ENCODE measurements at regions not wholly inside any gene's neighbourhood (a gene's known extent, or its start where the extent isn't known, plus 50 kb on each side); places are given as distances from the start of the nearest gene placed in this dataset.

DNA sequence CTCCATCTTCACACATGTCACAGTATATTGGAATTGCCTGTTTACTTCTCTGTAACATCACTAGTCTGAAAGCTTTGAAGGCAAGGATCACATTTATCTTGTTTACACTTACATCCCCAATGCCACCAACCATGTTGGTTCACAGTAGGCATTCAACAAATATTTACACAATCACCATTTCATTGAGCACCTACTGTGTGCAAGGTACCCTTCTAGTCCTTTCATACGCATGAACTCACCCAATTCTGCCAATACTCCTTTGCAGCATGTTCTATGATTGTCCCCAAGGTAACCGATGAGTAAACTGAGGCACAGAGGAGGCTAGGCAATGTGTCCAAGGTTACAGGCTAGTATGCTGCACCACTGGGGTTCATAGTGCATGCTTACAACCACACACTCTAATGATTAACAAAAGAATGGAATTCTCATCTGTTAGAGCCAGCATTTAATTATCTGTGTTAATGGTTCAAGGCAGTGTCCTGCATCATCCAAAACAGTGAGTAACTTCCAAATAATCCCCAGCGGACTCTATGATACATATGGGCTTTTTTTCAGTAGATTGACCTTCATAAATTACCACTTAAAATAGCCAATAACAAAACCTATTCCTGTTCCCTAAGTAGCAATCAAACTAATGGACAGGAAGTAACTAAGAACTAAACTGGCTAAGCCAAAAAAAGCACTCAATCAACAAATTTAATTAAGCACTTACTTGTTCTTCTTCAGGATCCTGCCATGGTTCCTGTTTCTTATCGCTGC is 364.5 kb upstream of the XYLT1 start:
- Mint-ChIP-seq H3K27ac (no peak overlapping the region), H3K9me3 (no peaks in the 10 kb centered on the region), H3K27me3 (peaks cover 5% of the 10 kb centered on the region), H3K36me3 (no peaks in the 10 kb centered on the region), H3K4me3 (no peak overlapping the region), H3K4me1 (no peaks in the 10 kb centered on the region)

DNA sequence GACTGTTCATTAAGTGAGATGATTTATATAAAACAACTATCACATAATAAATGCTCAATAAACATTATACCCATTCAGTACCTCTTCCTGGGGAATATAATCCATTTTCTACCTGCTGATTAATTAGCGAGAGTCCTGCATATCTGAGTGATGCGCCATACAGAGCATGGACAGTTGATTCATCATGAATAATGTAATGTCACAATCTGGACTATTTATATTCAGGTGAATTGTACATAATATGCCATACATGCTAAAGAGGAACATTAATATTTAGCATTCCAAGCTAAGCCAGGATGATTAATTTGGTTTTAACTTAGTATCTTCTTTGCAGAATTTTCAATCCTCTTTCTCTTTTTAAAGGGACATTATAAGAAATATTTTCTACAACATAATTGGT is 362.0 kb upstream of the XYLT1 start:
- no peaks in the 10 kb centered on the region for H3K9me3 Mint-ChIP-seq
- peaks cover 5% of the 10 kb centered on the region for H3K27me3 Mint-ChIP-seq
- H3K4me1 Mint-ChIP-seq: no peaks in the 10 kb centered on the region
- H3K36me3 Mint-ChIP-seq: no peaks in the 10 kb centered on the region
- H3K4me3 Mint-ChIP-seq: no peak overlapping the region
- no peak overlapping the region for H3K27ac Mint-ChIP-seq

DNA sequence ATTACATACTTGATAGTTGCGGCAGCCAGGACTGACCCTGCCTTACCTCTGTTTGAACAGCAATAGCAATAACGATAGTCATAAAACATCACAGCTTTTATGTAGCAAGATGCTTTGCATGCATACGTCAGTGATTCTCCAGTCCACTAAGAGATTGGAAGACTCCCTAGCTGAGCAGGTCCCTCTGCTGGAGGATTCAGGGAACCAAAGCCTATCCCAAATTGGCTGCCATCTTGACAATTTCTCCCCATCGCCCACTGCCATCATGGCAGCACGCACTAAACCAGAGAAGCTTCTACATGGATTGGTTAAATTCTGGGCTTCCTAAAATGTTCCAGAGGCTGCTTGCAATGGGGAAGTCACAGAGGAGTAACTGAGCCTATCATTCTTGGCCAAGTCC is 360.6 kb upstream of the XYLT1 start:
- H3K27me3 Mint-ChIP-seq: peaks cover 5% of the 10 kb centered on the region
- H3K36me3 Mint-ChIP-seq: no peaks in the 10 kb centered on the region
- no peaks in the 10 kb centered on the region for H3K4me1 Mint-ChIP-seq
- H3K27ac Mint-ChIP-seq: no peak overlapping the region
- H3K9me3 Mint-ChIP-seq: no peaks in the 10 kb centered on the region
- H3K4me3 Mint-ChIP-seq: no peak overlapping the region

DNA sequence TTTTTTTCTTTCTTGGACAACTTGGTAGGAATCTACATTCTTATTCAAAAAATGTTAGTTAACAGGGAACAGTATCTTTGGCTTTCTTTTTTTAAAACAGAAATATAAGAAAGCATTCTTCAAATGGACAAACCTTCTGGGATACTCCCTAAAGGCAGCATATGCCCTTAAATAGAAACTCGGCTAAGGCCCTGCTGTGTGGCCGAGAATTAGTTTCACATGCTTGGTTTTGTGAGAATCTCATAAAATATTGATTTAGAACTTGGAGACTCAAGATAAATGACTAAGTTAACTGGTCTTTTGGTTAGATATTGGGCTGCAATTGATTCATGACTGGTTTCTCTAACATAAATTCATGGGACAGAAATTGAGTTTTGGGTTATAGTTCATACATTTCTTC is 359.9 kb upstream of the XYLT1 start:
- peaks cover 5% of the 10 kb centered on the region for H3K27me3 Mint-ChIP-seq
- no peak overlapping the region for H3K4me3 Mint-ChIP-seq
- H3K9me3 Mint-ChIP-seq: no peaks in the 10 kb centered on the region
- no peaks in the 10 kb centered on the region for H3K36me3 Mint-ChIP-seq
- H3K27ac Mint-ChIP-seq: no peak overlapping the region
- H3K4me1 Mint-ChIP-seq: no peaks in the 10 kb centered on the region

DNA sequence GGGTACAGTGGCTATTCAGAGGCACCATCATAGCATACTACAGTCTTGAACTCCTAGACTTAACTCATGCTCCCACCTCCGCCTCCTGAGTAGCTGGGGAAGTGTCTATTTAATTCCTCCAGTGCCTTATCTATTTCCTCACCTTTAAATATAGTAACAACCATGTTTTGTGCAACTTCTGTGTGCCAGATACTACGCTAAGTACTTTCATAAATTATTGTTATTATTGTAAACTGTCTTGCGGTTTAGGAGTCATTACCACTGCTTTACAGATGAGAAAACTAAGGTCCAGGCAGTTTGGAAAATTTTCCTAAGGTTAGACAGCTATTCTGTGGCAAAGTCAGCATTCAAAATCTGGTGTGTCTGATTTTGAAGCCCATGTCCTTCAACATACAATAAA is 359.1 kb upstream of the XYLT1 start:
- peaks cover 5% of the 10 kb centered on the region for H3K27me3 Mint-ChIP-seq
- H3K36me3 Mint-ChIP-seq: no peaks in the 10 kb centered on the region
- H3K9me3 Mint-ChIP-seq: no peaks in the 10 kb centered on the region
- no peaks in the 10 kb centered on the region for H3K4me1 Mint-ChIP-seq
- H3K4me3 Mint-ChIP-seq: no peak overlapping the region
- no peak overlapping the region for H3K27ac Mint-ChIP-seq

DNA sequence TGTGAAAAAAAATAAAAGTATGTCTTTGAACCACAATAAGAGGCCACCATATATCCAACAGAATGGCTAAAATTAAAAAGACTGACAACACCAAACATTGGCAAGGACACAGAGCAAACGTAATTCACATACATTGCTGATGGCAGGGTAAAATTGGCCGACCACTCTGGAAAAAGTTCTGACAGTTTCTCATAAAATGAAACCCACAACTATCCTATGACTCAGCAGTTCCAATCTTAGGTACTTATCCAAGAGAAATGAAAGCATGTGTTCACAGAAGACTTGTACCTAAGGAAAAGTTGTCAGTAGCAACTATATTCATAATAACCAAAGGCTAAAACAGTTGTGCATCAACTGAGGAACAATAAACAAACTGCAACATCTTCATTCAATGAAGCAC is 357.3 kb upstream of the XYLT1 start:
- H3K4me1 Mint-ChIP-seq: no peaks in the 10 kb centered on the region
- peaks cover 2% of the 10 kb centered on the region for H3K27me3 Mint-ChIP-seq
- no peak overlapping the region for H3K4me3 Mint-ChIP-seq
- H3K36me3 Mint-ChIP-seq: no peaks in the 10 kb centered on the region
- H3K27ac Mint-ChIP-seq: no peak overlapping the region
- H3K9me3 Mint-ChIP-seq: no peaks in the 10 kb centered on the region

DNA sequence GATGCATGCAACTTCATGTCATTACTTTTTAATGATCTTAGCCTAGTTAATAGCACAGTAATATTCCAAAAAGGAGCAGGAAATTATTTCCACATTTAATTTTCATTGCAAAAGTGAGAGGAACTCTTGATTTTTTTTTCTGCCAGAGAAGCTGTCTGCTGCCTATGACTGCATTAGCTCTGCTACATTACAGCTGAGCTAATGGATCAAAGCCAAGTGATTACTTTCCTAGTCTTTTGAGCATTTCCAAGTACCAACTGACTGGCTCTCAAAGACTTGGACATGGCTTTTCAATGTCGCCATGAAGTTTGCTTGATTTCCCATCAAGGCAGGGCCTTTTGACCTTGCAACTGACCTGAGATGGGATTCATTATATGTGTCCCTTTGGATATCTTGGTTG is 356.6 kb upstream of the XYLT1 start:
- H3K36me3 Mint-ChIP-seq: no peaks in the 10 kb centered on the region
- no peaks in the 10 kb centered on the region for H3K4me1 Mint-ChIP-seq
- no peaks in the 10 kb centered on the region for H3K9me3 Mint-ChIP-seq
- peaks cover 2% of the 10 kb centered on the region for H3K27me3 Mint-ChIP-seq
- H3K27ac Mint-ChIP-seq: no peak overlapping the region
- H3K4me3 Mint-ChIP-seq: no peak overlapping the region

DNA sequence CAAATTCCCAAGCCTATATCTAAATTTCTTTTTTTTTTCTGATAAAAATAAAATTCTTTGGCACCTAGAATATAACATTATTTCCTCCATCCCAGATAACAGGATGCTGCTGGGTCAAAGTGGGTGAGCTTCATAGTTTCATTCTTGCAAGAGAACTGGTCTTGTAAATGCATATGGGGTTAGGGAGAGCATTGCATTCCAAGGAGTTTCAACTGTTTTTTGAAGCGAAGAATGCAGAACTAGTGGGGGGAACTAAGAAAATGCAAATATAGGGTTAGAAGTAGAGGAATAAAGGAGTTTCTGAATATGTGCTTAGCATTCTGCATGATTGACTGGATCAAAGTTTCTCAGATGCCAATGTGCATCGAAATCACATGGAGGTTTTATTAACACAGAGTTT is 347.2 kb upstream of the XYLT1 start:
- Mint-ChIP-seq H3K9me3 (peaks cover 7 to 16% (median 9%) of the 10 kb centered on the region in 3 donors), H3K36me3 (no peaks in the 10 kb centered on the region), H3K27me3 (peaks cover 2% of the 10 kb centered on the region), H3K27ac (no peak overlapping the region), H3K4me3 (no peak overlapping the region), H3K4me1 (no peaks in the 10 kb centered on the region)

DNA sequence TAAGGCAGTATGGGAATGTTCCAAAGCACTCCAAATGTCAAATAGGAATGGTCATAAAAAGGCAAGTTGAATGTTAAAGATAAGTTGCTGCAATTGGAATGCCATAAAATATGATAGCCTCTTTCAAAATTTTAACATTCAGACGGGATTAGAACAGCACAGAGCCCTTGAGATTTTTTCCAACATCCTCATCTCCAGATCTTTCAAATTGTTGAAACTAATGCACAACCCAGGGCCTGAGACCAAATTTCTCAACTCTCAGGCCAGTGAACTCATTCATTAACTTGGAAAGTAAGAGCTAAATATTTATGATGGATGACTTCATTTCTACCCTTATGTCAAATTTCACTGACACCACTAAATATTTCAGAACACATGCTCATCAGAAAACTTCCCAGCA is 346.5 kb upstream of the XYLT1 start:
- H3K36me3 Mint-ChIP-seq: no peaks in the 10 kb centered on the region
- peaks cover 2% of the 10 kb centered on the region for H3K27me3 Mint-ChIP-seq
- H3K4me3 Mint-ChIP-seq: no peak overlapping the region
- no peaks in the 10 kb centered on the region for H3K4me1 Mint-ChIP-seq
- peaks cover 7 to 16% (median 9%) of the 10 kb centered on the region in 3 donors for H3K9me3 Mint-ChIP-seq
- H3K27ac Mint-ChIP-seq: no peak overlapping the region

DNA sequence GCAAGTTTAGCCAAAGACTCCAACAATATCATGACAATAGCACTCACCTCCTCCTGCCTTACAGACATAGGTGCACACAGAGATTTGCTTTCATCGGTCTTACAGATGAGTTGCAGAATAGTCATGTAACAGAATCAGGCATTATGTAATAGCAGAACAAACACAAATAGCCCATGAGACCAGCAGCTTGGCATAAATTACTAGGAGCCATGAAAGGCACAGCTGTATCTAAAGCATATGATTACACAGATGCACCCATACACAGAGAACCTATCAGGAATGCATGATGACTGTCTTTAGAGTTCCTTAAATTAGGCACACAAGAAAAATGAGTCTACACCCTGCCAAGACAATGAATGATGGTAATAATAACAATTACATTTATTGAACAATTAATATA is 342.0 kb upstream of the XYLT1 start:
- no peaks in the 10 kb centered on the region for H3K36me3 Mint-ChIP-seq
- no peaks in the 10 kb centered on the region for H3K4me1 Mint-ChIP-seq
- no peak overlapping the region for H3K27ac Mint-ChIP-seq
- no peaks in the 10 kb centered on the region for H3K27me3 Mint-ChIP-seq
- no peak overlapping the region for H3K4me3 Mint-ChIP-seq
- peaks cover 11 to 23% (median 13%) of the 10 kb centered on the region in 3 donors for H3K9me3 Mint-ChIP-seq

DNA sequence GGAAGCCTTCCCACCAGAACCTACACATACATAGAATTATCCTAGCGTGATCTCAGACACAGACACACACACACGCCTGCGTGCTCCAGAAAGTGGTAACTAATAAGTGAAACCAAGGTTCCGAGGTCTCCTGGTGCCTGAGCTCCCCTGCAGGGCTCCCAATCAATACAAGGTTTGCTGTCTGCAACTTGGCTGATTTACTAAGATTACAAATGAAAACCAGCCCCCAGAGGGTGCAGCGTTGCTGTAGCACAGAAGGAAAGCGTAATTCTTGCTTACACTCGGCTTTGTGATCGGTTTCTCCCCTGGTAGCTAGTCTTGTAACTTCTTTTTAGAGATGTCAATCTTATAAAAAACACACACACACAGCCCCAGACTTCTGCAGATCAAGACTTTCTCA is 334.1 kb upstream of the XYLT1 start:
- no peak overlapping the region for H3K27ac Mint-ChIP-seq
- H3K36me3 Mint-ChIP-seq: no peaks in the 10 kb centered on the region
- peaks cover 0 to 1% (median 0%) of the 10 kb centered on the region in 3 donors for H3K4me1 Mint-ChIP-seq
- H3K4me3 Mint-ChIP-seq: no peak overlapping the region
- no peaks in the 10 kb centered on the region for H3K9me3 Mint-ChIP-seq
- peaks cover 6% of the 10 kb centered on the region for H3K27me3 Mint-ChIP-seq

DNA sequence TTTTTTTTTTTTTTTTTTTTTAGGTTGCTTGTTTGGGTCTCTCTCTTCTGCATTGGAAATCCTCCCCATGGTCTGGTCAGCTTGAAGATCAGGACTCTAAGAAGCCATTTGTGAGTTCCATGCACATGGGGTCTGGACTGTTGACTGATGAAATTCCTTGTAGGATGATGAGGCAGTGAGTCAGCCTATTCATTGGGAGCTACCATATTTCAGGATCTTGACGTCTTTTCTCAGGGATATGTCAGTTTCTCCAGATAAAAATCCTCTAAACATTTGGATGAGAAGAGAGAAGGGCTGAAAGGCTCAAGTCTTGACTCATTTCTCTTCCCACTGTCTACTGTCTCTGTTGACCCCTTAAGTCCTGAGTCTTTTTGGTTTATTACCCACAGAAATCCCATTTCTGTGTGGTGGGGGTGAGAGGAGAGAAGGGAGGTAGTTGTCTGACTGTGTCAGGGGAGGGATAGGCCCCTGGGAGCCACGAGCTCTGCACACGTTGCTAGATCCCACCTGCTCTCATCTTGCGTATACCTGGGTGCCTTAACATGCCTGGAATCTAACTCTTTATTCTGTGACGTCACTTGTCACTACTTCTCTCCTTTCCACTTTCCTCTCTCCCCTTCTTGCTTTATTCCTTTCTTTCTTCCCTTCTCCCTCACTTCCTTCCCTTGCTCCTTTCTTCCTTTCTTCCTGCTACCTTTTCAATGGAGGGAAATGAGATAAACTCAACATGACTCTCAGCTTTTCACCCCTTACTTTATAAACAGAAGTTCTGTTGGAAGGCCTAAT is 333.1 kb upstream of the XYLT1 start:
- no peaks in the 10 kb centered on the region for H3K36me3 Mint-ChIP-seq
- H3K9me3 Mint-ChIP-seq: no peaks in the 10 kb centered on the region
- peaks cover 6% of the 10 kb centered on the region for H3K27me3 Mint-ChIP-seq
- no peak overlapping the region for H3K4me3 Mint-ChIP-seq
- peaks cover 0 to 1% (median 0%) of the 10 kb centered on the region in 3 donors for H3K4me1 Mint-ChIP-seq
- no peak overlapping the region for H3K27ac Mint-ChIP-seq

DNA sequence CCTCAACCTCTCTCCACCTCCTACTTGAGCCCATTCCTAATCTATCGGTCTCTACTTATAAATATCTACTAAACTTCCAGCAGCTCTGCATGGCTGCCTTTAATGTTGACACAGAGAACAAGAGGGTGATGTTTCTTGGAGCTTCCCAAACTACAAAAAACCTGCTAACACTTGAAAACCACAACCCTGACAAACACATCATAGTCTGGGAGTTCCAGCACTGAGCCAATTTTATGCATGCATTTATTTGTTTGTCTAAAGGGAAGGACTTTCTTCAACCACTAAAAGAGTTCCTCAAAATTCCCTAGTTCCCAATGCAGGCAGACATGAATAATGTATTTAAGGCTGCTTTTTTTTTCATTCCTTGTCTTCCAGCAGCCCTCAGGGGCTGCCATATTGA is 331.8 kb upstream of the XYLT1 start:
- H3K36me3 Mint-ChIP-seq: no peaks in the 10 kb centered on the region
- no peak overlapping the region for H3K4me3 Mint-ChIP-seq
- H3K9me3 Mint-ChIP-seq: no peaks in the 10 kb centered on the region
- peaks cover 9% of the 10 kb centered on the region for H3K27me3 Mint-ChIP-seq
- peaks cover 0 to 1% (median 0%) of the 10 kb centered on the region in 3 donors for H3K4me1 Mint-ChIP-seq
- H3K27ac Mint-ChIP-seq: no peak overlapping the region

DNA sequence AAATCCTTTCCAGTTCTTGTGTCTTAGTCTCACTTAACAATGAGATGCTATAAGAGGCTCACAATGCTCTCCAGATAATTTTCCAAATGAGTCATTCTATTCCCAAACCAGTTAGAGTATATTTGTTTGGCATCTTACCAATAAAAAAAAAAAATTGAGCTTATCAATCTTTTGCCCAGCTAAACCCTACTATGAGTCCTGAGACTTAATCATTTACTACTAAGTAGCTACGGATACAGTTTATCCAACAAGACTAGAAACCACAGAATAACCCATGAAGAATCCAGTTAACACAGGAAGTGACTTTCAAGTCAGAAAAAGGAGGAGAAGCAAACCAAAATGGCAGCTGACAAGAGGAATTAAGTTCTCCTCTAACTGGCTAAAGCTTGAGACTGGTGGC is 330.3 kb upstream of the XYLT1 start:
- Mint-ChIP-seq H3K4me1 (peaks cover 0 to 1% (median 0%) of the 10 kb centered on the region in 3 donors), H3K9me3 (no peaks in the 10 kb centered on the region), H3K4me3 (no peak overlapping the region), H3K36me3 (no peaks in the 10 kb centered on the region), H3K27ac (no peak overlapping the region), H3K27me3 (peaks cover 9% of the 10 kb centered on the region)

DNA sequence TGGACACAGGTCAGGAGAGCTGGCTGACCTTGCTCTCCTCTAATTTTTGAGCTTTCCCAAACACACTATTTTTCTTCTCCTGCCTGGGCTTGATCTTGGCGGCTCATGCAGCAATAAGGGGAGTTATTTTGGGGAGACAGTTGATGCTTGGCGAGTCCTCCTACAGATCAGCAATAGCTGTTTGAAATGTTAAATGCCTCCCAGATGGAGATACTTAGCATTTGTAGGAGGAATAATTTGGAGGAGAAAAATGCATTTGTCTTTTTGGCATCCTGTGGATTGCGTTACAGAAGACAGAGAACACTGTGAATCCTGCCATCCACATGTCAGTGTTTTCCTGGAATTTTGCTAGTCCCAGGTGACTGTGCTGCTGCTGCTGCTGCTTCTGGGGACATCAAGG is 328.0 kb upstream of the XYLT1 start:
- Mint-ChIP-seq H3K36me3 (no peaks in the 10 kb centered on the region), H3K4me1 (no peaks in the 10 kb centered on the region), H3K9me3 (no peaks in the 10 kb centered on the region), H3K4me3 (no peak overlapping the region), H3K27ac (no peak overlapping the region), H3K27me3 (peaks cover 5% of the 10 kb centered on the region)

DNA sequence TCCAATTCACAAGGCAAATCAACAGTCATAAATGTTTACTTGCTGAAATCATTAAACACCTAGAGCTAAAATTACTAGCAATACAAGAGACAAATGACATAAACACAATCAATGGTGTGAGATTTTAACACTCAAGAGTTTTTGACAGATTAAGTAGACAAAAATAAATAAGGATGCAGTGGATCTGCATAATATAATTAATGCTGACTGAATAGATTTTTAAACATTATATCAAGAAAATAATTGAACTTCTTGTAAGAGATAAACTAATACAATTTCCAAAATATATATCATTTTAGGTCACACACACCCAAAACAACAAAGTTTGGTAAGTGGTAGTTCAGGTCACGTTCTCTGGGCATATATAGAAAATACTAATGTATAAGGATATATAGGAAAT is 322.6 kb upstream of the XYLT1 start:
- H3K9me3 Mint-ChIP-seq: peaks cover 0 to 8% (median 3%) of the 10 kb centered on the region in 3 donors
- H3K36me3 Mint-ChIP-seq: no peaks in the 10 kb centered on the region
- no peaks in the 10 kb centered on the region for H3K4me1 Mint-ChIP-seq
- no peak overlapping the region for H3K27ac Mint-ChIP-seq
- H3K27me3 Mint-ChIP-seq: peaks cover 2% of the 10 kb centered on the region
- no peak overlapping the region for H3K4me3 Mint-ChIP-seq

All from IgD-negative memory B cell (primary cell).